H1 (cell line): ENCODE measurements at regions not wholly inside any gene's neighbourhood (a gene's known extent, or its start where the extent isn't known, plus 50 kb on each side); places are given as distances from the start of the nearest gene placed in this dataset.

Experiments used
- BACH1 ChIP-seq: IDR thresholded peaks from 2 replicates; pipeline ENCODE4 v1.6.1; 2012; ENCODE audit warnings: low read length, improper control_type of control experiment
- GABPA ChIP-seq: IDR thresholded peaks from 2 replicates; pipeline ENCODE4 v1.6.1; 2011; ENCODE audit warnings: mild to moderate bottlenecking, low read length, moderate library complexity, borderline replicate concordance; ENCODE audit not compliant: insufficient read depth
- POLR2A ChIP-seq, 2 experiments: IDR thresholded peaks; 1 replicate in 1 of 2; 2 replicates in 1 of 2; pipeline ENCODE4 v1.6.1; 2011; ENCODE audit warnings: low read depth in 2 of 2, low read length in 2 of 2, mild to moderate bottlenecking in 2 of 2; ENCODE audit errors: control extremely low read depth in 1 of 2
- ZNF274 ChIP-seq: IDR thresholded peaks from 2 replicates; pipeline ENCODE4 v1.7.0; 2012; ENCODE audit warnings: low read length, borderline replicate concordance; ENCODE audit errors: extremely low read depth
- TF ChIP-seq, protein P1 (sequence below): IDR thresholded peaks from 2 replicates; pipeline ENCODE4 v1.6.1; 2011; ENCODE audit warnings: low read depth, mild to moderate bottlenecking, low read length; ENCODE audit not compliant: insufficient read depth

DNA sequence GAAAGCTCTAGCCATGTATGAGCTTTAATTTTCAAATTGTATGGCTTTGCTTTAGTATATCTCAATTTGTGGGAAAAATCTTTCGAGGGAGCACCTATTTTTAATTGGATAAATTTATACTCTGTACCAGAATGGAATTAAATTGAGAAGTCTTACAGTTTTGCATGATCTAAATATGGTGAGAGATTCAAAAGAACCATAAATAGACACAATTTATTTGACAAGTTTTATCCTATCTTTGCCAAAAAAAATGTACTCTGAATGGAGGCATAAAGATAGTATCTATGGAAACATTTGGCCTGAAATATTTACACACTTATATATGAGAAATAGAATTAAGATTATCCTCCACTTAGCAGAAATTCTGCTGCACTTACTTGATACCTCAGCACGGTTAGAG, 238.4 kb downstream of the NDUFA10 start:
- no peak for TF ChIP-seq BACH1
- TF ChIP-seq, protein P1, sequence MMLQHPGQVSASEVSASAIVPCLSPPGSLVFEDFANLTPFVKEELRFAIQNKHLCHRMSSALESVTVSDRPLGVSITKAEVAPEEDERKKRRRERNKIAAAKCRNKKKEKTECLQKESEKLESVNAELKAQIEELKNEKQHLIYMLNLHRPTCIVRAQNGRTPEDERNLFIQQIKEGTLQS: no peak
- TF ChIP-seq ZNF274: no peak
- no peak for TF ChIP-seq POLR2A (IDR thresholded peaks at IDR 0.05; ENCODE audit: control extremely low read depth in 1 of 2, low read depth in 2 of 2, low read length in 2 of 2)
- TF ChIP-seq GABPA: no peak
